ENCODE measurements at regions not wholly inside any gene's neighbourhood (a gene's known extent, or its start where the extent isn't known, plus 50 kb on each side); places are given as distances from the start of the nearest gene placed in this dataset.

DNA sequence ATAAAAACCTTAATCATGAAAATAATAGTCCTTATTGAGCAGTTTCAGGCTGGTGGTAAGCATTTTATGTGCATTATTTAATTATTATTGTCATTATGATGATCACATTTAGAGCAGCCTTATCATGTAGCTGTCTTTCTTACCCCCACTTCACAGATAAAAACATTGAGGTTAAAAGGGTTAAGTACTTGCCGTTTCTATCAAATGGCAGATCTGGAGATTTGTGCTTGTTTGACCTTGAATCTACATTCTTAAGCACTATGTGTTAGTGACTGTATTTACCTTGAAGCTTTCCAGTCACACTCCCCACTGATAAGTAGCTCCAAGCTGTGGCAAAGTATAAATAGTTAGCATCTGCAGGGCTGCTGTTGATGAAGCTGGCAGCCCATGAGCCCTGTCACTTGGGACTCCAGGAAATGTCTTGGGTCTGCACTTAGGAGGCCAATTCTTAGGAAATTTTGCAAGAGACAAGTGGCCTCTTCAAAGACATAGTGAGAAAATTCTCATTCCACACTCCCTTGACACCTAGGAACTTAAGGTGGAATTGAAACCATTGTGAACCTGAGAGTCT, 116.8 kb upstream of the AGR3 start:
- Mint-ChIP-seq H3K36me3 (ENCODE audit: insufficient read depth, unreplicated experiment) (no peaks in the 10 kb centered on the region), H3K27me3 (ENCODE audit: insufficient read depth, unreplicated experiment) (no peaks in the 10 kb centered on the region), H3K4me3 (ENCODE audit: unreplicated experiment) (no peak overlapping the region), H3K27ac (ENCODE audit: unreplicated experiment) (no peak overlapping the region), H3K9me3 (ENCODE audit: unreplicated experiment) (peaks cover 26% of the 10 kb centered on the region), H3K4me1 (ENCODE audit: low read depth, unreplicated experiment) (no peaks in the 10 kb centered on the region)
- BruUV-seq (replicated peaks), result no TSS peak
- intact Hi-C loops (cut with micrococcal nuclease; ENCODE audit: unreplicated experiment), result no loop called here
- ChIA-PET CTCF (no interaction called here), POLR2A (no interaction called here)
- TF ChIP-seq, protein P1, sequence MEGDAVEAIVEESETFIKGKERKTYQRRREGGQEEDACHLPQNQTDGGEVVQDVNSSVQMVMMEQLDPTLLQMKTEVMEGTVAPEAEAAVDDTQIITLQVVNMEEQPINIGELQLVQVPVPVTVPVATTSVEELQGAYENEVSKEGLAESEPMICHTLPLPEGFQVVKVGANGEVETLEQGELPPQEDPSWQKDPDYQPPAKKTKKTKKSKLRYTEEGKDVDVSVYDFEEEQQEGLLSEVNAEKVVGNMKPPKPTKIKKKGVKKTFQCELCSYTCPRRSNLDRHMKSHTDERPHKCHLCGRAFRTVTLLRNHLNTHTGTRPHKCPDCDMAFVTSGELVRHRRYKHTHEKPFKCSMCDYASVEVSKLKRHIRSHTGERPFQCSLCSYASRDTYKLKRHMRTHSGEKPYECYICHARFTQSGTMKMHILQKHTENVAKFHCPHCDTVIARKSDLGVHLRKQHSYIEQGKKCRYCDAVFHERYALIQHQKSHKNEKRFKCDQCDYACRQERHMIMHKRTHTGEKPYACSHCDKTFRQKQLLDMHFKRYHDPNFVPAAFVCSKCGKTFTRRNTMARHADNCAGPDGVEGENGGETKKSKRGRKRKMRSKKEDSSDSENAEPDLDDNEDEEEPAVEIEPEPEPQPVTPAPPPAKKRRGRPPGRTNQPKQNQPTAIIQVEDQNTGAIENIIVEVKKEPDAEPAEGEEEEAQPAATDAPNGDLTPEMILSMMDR (IDR thresholded peaks at IDR 0.05; ENCODE audit: insufficient read depth in 1 of 2, low read depth in 1 of 2, low read length in 1 of 2, severe bottlenecking in 1 of 2, unreplicated experiment in 1 of 2), result no peak
- Histone ChIP-seq H3K9me3 (no peaks in the 10 kb centered on the region), H3K4me1 (no peaks in the 10 kb centered on the region), H3K27me3 (replicated peaks; ENCODE audit: control insufficient read depth, insufficient read depth, low read length) (no peaks in the 10 kb centered on the region), H3K36me3 (ENCODE audit: control insufficient read depth, insufficient read depth, low read length) (no peaks in the 10 kb centered on the region), H3K4me3 (ENCODE audit: low read depth, low read length) (no peak overlapping the region)
- no peak for DNase-seq

DNA sequence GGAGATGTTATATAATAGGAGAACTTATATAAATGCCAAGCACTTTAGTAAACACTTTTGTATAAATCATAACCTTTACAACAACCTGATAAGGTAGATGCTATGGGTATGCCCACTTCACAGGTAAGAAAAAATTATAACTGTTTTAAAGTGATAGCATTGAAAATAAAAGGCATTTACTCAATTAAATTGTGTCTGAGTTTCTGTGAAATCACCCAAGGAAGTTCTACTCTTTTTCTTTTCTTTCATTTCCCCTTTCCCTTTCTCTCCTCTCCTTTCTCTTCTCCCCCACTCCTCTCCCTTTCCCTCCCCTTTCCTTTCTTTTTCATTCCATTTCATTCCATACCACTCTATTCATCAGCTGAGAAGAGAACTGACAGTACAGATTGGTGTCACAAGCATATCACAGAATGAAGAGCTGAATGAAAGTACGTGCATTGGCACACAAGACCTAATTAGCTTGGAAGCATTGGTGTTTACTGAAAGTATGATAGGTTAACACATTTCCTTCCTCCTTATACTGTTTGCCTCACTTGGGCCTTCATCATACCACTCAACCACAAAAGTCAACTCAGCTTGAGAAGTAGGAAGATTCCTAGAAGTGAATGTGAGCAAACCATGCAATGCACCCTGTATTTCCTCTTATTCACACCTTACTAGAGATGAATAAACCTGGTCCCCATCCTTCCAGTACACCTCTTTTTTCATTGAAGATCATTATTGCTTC, 117.9 kb upstream of the AGR3 start:
- BruUV-seq (replicated peaks), result no TSS peak
- POLR2A ChIA-PET, result no interaction called here
- TF ChIP-seq, protein P1 (IDR thresholded peaks at IDR 0.05; ENCODE audit: insufficient read depth in 1 of 2, low read depth in 1 of 2, low read length in 1 of 2, severe bottlenecking in 1 of 2, unreplicated experiment in 1 of 2), result no peak
- no peak overlapping the region for H3K4me3 Mint-ChIP-seq (ENCODE audit: unreplicated experiment)
- no peaks in the 10 kb centered on the region for H3K27me3 Mint-ChIP-seq (ENCODE audit: insufficient read depth, unreplicated experiment)
- H3K27me3 ChIP-seq (replicated peaks; ENCODE audit: control insufficient read depth, insufficient read depth, low read length), result no peaks in the 10 kb centered on the region
- no peaks in the 10 kb centered on the region for H3K4me1 ChIP-seq
- CTCF ChIA-PET, result no interaction called here
- H3K4me3 ChIP-seq (ENCODE audit: low read depth, low read length), result no peak overlapping the region
- H3K9me3 Mint-ChIP-seq (ENCODE audit: unreplicated experiment), result peaks cover 37% of the 10 kb centered on the region
- no peak for DNase-seq
- intact Hi-C loops (cut with micrococcal nuclease; ENCODE audit: unreplicated experiment), result no loop called here
- no peaks in the 10 kb centered on the region for H3K4me1 Mint-ChIP-seq (ENCODE audit: low read depth, unreplicated experiment)
- no peak overlapping the region for H3K27ac Mint-ChIP-seq (ENCODE audit: unreplicated experiment)
- H3K36me3 ChIP-seq (ENCODE audit: control insufficient read depth, insufficient read depth, low read length), result no peaks in the 10 kb centered on the region
- H3K36me3 Mint-ChIP-seq (ENCODE audit: insufficient read depth, unreplicated experiment), result no peaks in the 10 kb centered on the region
- H3K9me3 ChIP-seq, result no peaks in the 10 kb centered on the region

DNA sequence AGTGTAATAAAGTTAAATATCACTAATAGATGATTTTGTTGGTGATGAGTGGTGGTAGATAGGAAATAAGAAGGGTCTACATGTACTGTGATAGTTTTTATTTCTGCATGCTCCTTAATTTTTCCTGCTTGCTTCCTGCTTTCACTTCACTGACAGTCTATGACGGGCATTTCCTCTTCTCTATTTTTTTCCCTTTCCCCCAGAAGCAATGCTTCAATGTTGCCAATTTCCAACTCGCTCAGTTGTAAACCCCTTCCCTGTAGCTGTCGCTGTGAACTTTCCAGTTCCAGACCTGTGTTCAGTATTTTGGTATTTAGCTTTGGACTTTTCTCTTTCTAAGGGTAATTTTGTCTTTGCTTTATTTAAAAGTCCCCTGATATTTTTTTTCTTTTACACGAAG, 123.5 kb upstream of the AGR3 start:
- DNase-seq, result no peak
- no peaks in the 10 kb centered on the region for H3K9me3 ChIP-seq
- intact Hi-C loops (cut with micrococcal nuclease; ENCODE audit: unreplicated experiment), result no loop called here
- H3K4me3 ChIP-seq (ENCODE audit: low read depth, low read length), result no peak overlapping the region
- Mint-ChIP-seq H3K36me3 (ENCODE audit: insufficient read depth, unreplicated experiment) (no peaks in the 10 kb centered on the region), H3K27ac (ENCODE audit: unreplicated experiment) (no peak overlapping the region), H3K27me3 (ENCODE audit: insufficient read depth, unreplicated experiment) (no peaks in the 10 kb centered on the region), H3K9me3 (ENCODE audit: unreplicated experiment) (peaks cover 34% of the 10 kb centered on the region), H3K4me1 (ENCODE audit: low read depth, unreplicated experiment) (no peaks in the 10 kb centered on the region), H3K4me3 (ENCODE audit: unreplicated experiment) (no peak overlapping the region)
- BruUV-seq (replicated peaks), result no TSS peak
- POLR2A ChIA-PET, result no interaction called here
- H3K27me3 ChIP-seq (replicated peaks; ENCODE audit: control insufficient read depth, insufficient read depth, low read length), result no peaks in the 10 kb centered on the region
- H3K36me3 ChIP-seq (ENCODE audit: control insufficient read depth, insufficient read depth, low read length), result no peaks in the 10 kb centered on the region
- CTCF ChIA-PET, result interaction anchor here (0.6 to 1.2 kb wide), 3 partner anchors 22 to 178 kb away, joined by 3 read pairs; no protein-coding TSS in a partner anchor
- H3K4me1 ChIP-seq, result no peaks in the 10 kb centered on the region
- TF ChIP-seq, protein P1 (IDR thresholded peaks at IDR 0.05; ENCODE audit: insufficient read depth in 1 of 2, low read depth in 1 of 2, low read length in 1 of 2, severe bottlenecking in 1 of 2, unreplicated experiment in 1 of 2), result no peak
